Urinary bladder (tissue), 3 donors: ENCODE measurements at regions not wholly inside any gene's neighbourhood (a gene's known extent, or its start where the extent isn't known, plus 50 kb on each side); places are given as distances from the start of the nearest gene placed in this dataset.

Experiments
- DNase-seq: peaks from one replicate; pipeline ENCODE4 v3.0.0-alpha.2; 2015; ENCODE audit errors: extremely low spot score
- H3K27ac ChIP-seq: one replicate; pipeline ENCODE4 v1.5.1; 2013; ENCODE audit warnings: low read depth, mild to moderate bottlenecking, moderate library complexity
- H3K36me3 ChIP-seq: one replicate; pipeline ENCODE4 v1.6.1; 2013; ENCODE audit warnings: mild to moderate bottlenecking, moderate library complexity; ENCODE audit not compliant: insufficient read depth
- H3K4me1 ChIP-seq: one replicate; pipeline ENCODE4 v1.6.1; 2013; ENCODE audit warnings: mild to moderate bottlenecking, moderate library complexity; ENCODE audit not compliant: insufficient read depth
- H3K4me3 ChIP-seq: one replicate; pipeline ENCODE4 v1.5.1; 2013; ENCODE audit warnings: low read depth, low read length
- WGBS: extraction: QIAGEN DNeasy Blood & Tissue Kit; methylation state at CpG from one replicate; pipeline ENCODE4 v1.1.7; 2013; 5-methylcytosine and 5-hydroxymethylcytosine counted together
- donor health status: healthy with polysubstance abuse.
- donor health status: healthy.

DNA sequence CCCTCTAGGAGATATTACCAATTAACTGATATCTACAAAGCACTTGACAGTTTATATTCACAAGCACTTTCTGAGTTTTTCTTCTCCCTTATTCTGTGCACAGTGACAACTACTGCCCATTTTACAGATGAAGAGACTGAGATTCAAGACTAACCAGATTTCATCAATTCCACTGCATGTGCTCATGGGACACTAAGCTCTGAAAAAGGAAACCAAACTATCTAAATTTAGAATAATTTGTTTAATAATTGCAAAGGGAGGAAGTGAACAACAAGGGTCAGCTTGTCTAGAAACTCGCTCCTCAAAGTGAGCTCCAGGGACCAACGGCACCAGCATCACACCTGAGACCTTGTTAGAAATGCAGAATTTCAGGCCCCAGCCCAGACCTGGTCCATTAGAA is 50.8 kb upstream of the MYLIP start:
- H3K4me1 ChIP-seq: no peaks in the 10 kb centered on the region
- 91% methylated on average over 2 of the region's 2 CpGs for WGBS
- no peak for DNase-seq
- H3K36me3 ChIP-seq: no peaks in the 10 kb centered on the region
- no peak overlapping the region for H3K27ac ChIP-seq
- H3K4me3 ChIP-seq: no peak overlapping the region

DNA sequence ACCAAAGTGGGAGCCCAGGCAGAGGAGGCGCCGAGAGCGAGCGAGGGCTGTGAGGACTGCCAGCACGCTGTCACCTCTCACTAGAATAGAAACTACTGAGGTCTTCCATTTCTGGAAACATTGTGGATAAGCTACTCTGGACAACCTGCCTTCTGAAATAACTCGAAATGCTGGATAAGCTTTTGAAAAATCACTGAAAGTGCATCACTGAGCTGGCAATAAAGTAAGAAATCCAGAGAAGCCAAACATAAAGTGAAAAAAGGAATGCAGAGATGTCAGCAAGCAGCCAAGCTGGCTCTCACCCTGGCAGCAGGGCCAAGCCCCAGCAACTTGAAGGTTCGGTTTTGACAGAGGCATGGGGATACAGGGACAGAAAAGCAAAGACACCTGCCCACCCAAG is 59.2 kb upstream of the MYLIP start:
- DNase-seq: no peak
- 71% methylated on average over 7 of the region's 7 CpGs for WGBS
- no peak overlapping the region for H3K27ac ChIP-seq
- H3K36me3 ChIP-seq: no peaks in the 10 kb centered on the region
- no peak overlapping the region for H3K4me3 ChIP-seq
- H3K4me1 ChIP-seq: no peaks in the 10 kb centered on the region

DNA sequence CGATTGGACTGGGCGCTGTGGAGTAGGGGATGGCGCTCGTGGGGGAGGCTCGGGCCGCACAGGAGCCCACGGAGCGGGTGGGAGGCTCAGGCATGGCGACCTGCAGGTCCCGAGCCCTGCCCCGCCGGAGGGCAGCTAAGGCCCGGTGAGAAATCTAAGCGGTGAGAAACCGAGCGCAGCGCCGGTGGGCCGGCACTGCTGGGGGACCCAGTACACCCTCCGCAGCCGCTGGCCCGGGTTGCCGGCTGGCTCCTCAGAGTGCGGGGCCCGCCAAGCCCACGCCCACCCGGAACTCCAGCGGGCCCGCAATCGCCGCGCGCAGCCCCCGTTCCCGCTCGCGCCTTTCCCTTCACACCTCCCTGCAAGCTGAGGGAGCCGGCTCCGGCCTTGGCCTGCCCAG is 59.7 kb upstream of the MYLIP start:
- Histone ChIP-seq H3K4me1 (no peaks in the 10 kb centered on the region), H3K4me3 (no peak overlapping the region), H3K36me3 (no peaks in the 10 kb centered on the region), H3K27ac (no peak overlapping the region)
- WGBS: 98% methylated on average over 39 of the region's 39 CpGs
- no peak for DNase-seq

DNA sequence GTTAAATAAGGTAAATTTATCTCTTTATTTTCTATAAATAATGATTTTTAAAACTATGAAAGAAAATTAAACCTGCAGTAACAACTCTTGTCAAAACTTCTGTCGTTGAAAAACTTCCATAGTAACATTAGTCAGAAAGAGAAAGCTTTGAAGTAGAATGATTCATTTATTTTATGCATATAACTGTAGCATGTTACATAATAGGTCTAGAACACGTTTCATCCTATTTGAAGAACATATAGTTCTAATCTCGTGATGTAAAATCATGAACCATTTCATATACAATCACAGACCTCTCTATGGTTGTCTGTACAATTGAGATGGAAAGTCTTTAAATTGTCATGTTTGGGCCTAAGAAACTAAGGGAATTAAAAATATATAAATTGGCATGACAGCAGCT is 61.3 kb upstream of the MYLIP start:
- H3K4me3 ChIP-seq: no peak overlapping the region
- DNase-seq: no peak
- no peaks in the 10 kb centered on the region for H3K4me1 ChIP-seq
- no peaks in the 10 kb centered on the region for H3K36me3 ChIP-seq
- WGBS: 92% methylated on average over 3 of the region's 3 CpGs
- no peak overlapping the region for H3K27ac ChIP-seq

DNA sequence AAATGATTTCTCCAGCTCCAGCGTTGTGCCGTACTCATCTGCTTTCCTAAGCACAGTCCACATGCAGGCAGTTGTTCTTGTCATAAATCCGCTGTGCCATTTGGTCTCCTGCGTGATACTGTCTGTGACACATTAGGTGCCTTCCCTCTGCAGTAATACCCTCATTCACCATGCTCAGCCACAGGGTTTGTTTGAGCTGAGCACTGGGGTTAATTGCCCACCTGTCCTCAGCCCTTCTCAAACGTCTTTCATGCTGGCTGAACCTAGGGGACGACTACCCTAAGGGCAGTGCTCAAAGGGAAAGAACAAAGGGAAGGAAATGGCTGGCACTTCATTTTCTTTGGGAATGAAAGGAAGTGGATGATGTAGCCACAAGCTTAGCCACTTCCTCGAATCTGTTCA is 64.2 kb upstream of the MYLIP start:
- H3K36me3 ChIP-seq: no peaks in the 10 kb centered on the region
- no peak overlapping the region for H3K4me3 ChIP-seq
- DNase-seq: no peak
- H3K27ac ChIP-seq: no peak overlapping the region
- H3K4me1 ChIP-seq: no peaks in the 10 kb centered on the region
- WGBS: 51% methylated on average over 7 of the region's 7 CpGs

DNA sequence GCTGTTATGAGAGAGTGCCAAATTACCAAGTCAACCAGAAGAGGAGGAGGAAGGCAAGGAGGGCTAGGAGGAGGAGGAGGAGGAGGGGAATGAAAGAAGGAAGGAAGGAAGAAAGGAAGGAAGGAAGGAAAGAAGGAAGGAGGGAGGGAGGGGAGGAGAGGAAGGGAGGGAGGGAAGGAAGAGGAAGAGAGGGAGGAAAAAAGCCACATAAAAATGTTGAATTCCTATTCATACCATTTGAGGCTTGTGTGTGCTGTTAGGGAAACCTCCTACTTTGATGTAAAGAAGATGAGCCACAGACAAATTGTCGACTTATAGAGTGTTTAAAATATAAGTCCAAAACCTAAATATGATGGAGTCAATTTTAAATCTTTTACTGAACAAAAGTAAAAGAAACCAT is 65.3 kb upstream of the MYLIP start:
- Histone ChIP-seq H3K36me3 (no peaks in the 10 kb centered on the region), H3K27ac (no peak overlapping the region), H3K4me3 (no peak overlapping the region), H3K4me1 (no peaks in the 10 kb centered on the region)
- DNase-seq: no peak
- WGBS: 84% methylated on average over 1 of the region's 1 CpG

DNA sequence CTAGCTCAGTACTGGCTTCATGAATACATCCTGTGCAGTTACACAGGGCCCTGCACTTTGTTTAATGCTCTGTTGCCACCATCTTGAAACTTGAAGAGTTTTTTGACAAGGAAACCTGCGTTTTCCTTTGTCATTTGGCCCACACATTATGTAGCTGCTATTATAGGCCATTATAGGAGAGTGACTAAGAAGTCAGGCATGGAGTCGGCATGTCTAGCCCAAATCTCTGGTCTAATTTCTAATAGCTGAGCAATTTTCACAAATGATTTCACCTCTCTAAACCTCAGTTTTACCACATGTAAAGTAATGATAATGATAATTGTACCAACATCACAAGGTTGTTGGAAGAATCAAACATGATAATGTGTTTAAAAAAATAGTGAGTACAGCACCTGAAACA is 67.1 kb upstream of the MYLIP start:
- no peak overlapping the region for H3K4me3 ChIP-seq
- no peak for DNase-seq
- peaks cover 2% of the 10 kb centered on the region for H3K4me1 ChIP-seq
- H3K36me3 ChIP-seq: no peaks in the 10 kb centered on the region
- 87% methylated on average over 2 of the region's 2 CpGs for WGBS
- H3K27ac ChIP-seq: no peak overlapping the region

DNA sequence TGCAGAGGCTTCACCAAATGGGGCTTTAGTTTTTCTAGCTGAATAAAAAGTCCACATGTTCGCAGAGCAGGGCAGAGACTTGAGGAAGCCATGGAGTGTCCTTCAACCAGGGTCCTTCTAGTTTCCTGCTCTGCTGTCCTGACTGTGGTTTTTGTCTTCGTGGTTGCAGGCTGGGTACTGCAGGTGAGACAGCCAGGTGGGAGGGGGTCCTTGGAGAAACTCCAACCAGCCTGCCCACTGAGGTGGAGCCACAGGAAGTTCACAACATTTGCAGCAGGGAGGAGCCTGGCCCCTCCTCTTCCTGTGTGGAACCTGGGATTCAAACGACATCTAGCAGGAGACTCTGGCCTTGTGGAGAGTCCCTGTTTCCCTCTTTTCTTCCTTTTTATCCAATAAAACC is 68.8 kb upstream of the MYLIP start:
- H3K4me1 ChIP-seq: peaks cover 2% of the 10 kb centered on the region
- H3K4me3 ChIP-seq: no peak overlapping the region
- H3K27ac ChIP-seq: no peak overlapping the region
- WGBS: 79% methylated on average over 3 of the region's 3 CpGs
- DNase-seq: no peak
- no peaks in the 10 kb centered on the region for H3K36me3 ChIP-seq

DNA sequence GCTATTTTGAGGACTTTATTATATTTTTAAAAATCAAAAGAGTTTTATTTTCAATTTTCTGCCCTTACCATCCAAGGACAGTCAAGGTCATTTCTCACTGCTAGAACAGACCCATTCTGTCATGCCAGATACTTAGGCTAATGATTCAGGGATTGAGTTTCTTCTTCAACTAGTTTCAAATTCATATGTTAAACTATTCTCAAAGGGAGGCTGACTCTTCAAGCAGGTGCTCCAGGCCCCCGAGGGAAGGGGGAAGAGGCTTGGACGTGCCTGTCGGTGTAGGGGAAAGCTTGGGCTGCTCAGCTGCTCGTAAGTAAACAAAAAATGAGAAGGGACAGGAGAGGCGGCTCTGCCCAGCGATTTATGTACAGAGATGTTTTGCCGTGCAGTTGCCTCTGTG is 69.4 kb upstream of the MYLIP start:
- no peak for DNase-seq
- H3K27ac ChIP-seq: no peak overlapping the region
- 45% methylated on average over 7 of the region's 7 CpGs for whole genome bisulfite sequencing
- no peak overlapping the region for H3K4me3 ChIP-seq
- peaks cover 2% of the 10 kb centered on the region for H3K4me1 ChIP-seq
- H3K36me3 ChIP-seq: no peaks in the 10 kb centered on the region

DNA sequence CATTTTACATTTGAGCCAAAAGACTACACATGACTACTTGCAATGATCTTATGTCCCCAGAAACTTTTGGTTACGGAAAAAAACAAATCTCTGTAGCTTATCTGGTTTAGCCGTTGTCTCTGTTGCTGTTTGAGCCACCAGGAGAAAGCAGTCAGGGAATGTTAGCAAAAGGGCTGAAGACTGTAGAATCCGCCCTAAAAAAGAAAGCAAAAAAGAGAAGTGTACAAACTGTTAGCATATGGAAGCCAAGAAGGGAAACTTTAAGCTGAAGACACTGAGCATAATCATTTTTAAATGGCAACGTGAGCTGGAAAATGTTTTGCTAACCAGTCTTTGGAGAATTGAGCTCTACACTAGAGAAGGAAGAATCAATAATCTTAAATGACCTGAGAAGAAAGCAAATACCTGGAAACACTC is 69.9 kb upstream of the MYLIP start:
- Histone ChIP-seq H3K27ac (no peak overlapping the region), H3K4me1 (peaks cover 2% of the 10 kb centered on the region), H3K36me3 (no peaks in the 10 kb centered on the region), H3K4me3 (no peak overlapping the region)
- DNase-seq: no peak
- WGBS: 64% methylated on average over 4 of the region's 4 CpGs

DNA sequence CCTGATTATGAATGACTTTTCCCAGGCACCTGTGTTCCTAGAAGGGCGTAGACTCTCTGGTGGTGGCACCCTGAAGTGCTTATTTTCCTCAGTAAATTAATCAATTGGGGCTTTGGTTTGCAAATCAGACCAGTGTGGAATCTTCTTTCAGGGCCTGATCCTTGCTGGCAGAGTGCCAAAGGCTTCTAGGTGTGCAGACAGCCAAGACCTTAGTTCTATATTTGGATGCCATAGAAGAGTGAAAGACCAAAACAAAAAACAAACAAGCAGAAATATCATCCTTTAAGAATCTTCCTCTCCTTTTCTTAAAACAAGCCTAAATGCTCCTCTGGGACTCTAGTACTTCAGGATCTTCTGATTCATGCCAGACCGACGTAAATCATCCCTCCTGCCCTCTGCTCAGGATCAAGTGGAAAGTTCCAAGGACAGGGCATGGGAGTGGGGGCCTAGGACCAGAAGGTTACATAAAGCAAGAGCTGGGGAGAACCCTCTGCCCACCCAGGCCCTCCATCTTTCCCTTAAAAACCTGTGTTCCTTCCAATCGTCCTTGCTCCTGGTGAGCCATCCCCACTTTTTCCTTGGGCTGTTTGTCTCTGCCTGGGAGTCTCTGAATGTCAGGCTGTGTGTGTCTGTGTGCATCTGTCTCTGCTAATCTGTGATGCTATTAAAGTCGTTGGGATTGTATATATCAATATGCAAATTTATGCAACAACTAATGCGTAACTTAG is 70.5 kb upstream of the MYLIP start:
- DNase-seq: no peak
- WGBS: 66% methylated on average over 6 of the region's 6 CpGs
- no peaks in the 10 kb centered on the region for H3K36me3 ChIP-seq
- peaks cover 2% of the 10 kb centered on the region for H3K4me1 ChIP-seq
- no peak overlapping the region for H3K27ac ChIP-seq
- H3K4me3 ChIP-seq: no peak overlapping the region

DNA sequence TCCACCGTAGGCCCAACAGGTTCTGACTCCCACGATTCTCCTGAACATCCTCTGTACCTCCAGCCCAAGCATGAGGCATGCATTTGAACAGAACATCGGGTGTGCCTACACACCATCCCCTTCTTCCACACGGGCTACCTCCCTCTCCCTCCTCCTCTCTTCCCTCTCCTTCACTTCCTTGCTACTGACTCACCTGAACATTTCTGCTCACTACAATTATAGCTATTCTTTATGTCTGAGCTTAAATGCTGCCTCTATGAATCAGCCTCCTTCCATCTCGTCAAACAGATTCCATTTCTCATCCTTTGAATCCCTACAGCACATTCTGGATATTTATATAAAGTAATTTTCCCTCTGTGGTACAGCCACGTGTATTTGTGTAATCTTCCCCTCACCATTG is 71.4 kb upstream of the MYLIP start:
- 83% methylated on average over 6 of the region's 6 CpGs for WGBS
- H3K4me1 ChIP-seq: peaks cover 2% of the 10 kb centered on the region
- H3K27ac ChIP-seq: no peak overlapping the region
- H3K36me3 ChIP-seq: no peaks in the 10 kb centered on the region
- DNase-seq: no peak
- no peak overlapping the region for H3K4me3 ChIP-seq

DNA sequence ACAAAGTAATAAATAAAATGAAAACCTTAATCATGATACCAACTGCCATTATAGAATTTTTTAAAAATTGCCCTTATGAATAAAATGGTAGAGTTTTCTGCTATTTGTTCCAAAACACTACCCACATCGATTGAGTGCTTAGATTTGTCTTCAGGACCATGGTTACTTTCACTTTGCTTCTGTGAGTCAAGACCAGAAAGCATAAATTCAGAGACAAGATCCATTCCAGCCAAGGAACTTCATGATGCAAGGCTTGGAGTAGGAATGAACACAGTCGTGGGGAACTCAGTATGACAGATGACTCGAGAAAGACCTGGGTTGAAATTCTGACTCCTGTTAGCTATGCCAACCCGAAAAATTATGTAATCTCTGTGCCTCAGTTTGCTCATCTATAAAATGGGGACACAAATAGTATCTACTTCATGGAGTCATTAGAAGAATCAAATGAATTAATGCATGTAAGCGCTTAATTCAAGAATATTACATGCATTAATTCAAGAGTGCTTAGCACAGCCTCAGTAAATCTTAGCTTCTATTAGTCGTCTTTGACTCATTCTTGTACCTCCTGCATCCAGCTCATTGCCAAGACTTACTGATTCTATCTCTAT is 72.5 kb upstream of the MYLIP start:
- no peak overlapping the region for H3K4me3 ChIP-seq
- no peak overlapping the region for H3K27ac ChIP-seq
- no peak for DNase-seq
- no peaks in the 10 kb centered on the region for H3K36me3 ChIP-seq
- WGBS: 81% methylated on average over 6 of the region's 6 CpGs
- peaks cover 2% of the 10 kb centered on the region for H3K4me1 ChIP-seq

DNA sequence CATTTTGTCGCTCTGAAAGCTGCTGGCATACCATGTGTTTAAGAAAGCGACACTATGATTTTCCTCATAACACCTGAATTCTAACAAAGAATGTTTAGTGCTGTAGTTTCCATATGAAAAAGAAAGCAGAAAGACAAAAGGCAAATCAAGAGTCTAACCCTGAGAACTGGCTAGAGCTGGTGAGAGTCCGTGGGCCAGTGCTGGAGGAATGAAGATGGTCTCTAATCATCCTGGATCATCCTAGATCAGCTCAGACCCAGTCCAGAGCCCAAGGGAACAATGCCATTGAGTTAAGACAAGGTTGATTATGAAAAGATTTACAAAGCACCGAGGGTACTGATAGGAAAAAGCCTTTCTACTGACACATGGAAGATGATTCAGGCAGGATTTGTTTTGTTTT is 73.0 kb upstream of the MYLIP start:
- H3K4me1 ChIP-seq: peaks cover 2% of the 10 kb centered on the region
- no peak overlapping the region for H3K4me3 ChIP-seq
- DNase-seq: no peak
- no peak overlapping the region for H3K27ac ChIP-seq
- H3K36me3 ChIP-seq: no peaks in the 10 kb centered on the region
- WGBS: 62% methylated on average over 4 of the region's 4 CpGs

DNA sequence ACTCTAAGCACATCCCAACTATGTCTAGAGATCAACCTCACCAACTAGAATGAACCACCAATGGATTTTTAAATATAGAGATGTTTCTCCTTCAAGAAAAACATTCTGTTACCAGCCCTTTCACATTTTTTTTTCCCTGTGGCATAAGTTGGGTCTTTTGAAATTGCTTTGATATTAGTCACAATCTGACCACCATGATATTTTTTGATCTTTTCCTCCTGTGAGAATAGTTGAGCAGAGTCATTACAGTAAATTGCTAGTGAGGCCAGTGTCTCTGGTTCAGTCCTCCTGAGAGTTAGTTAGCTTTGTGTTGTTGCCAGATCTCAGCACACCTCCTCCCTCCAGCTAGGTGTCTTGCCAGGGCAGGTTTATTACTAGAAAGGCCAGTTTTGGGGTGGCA is 79.7 kb upstream of the MYLIP start:
- no peak overlapping the region for H3K27ac ChIP-seq
- no peak overlapping the region for H3K4me3 ChIP-seq
- no peaks in the 10 kb centered on the region for H3K4me1 ChIP-seq
- DNase-seq: no peak
- no peaks in the 10 kb centered on the region for H3K36me3 ChIP-seq
